MM.1S (cell line): ENCODE measurements at regions not wholly inside any gene's neighbourhood (a gene's known extent, or its start where the extent isn't known, plus 50 kb on each side); places are given as distances from the start of the nearest gene placed in this dataset.

ENCODE experiments used
- DNase-seq: peaks from one replicate; pipeline ENCODE4 v3.0.0-alpha.2; 2015
- H2AFZ ChIP-seq: fragments of 300-600 bp; sonication (generic); 2 replicates; pipeline ENCODE4 v1.6.0; 2016; ENCODE audit warnings: antibody characterized with exemption, low read length
- H3F3A ChIP-seq: fragments of 300-600 bp; sonication (generic); 2 replicates; pipeline ENCODE4 v1.6.1; 2016; ENCODE audit warnings: mild to moderate bottlenecking, antibody characterized with exemption, low read length, moderate library complexity, mixed read lengths; ENCODE audit not compliant: insufficient read depth
- H3K27ac ChIP-seq: fragments of 300-600 bp; sonication (generic); 2 replicates; pipeline ENCODE4 v1.5.1; 2016; ENCODE audit warnings: mild to moderate bottlenecking, low read length
- H3K27me3 ChIP-seq: fragments of 300-600 bp; sonication (generic); replicated peaks from 2 replicates; pipeline ENCODE4 v1.6.0; 2016; ENCODE audit warnings: low read length; ENCODE audit not compliant: insufficient read depth
- H3K36me3 ChIP-seq: fragments of 300-600 bp; sonication (generic); replicated peaks from 2 replicates; pipeline ENCODE4 v1.6.1; 2016; ENCODE audit warnings: mild to moderate bottlenecking, low read length, mixed read lengths; ENCODE audit not compliant: insufficient read depth
- H3K4me1 ChIP-seq: fragments of 300-600 bp; sonication (generic); 2 replicates; pipeline ENCODE4 v1.6.1; 2016; ENCODE audit warnings: low read length, mixed read lengths
- H3K4me2 ChIP-seq: fragments of 300-600 bp; sonication (generic); 2 replicates; pipeline ENCODE4 v1.6.0; 2016; ENCODE audit warnings: low read depth, low read length
- H3K4me3 ChIP-seq: fragments of 300-600 bp; sonication (generic); 2 replicates; pipeline ENCODE4 v1.5.1; 2016; ENCODE audit warnings: low read length, mixed read lengths
- H3K79me2 ChIP-seq: fragments of 300-600 bp; sonication (generic); 2 replicates; pipeline ENCODE4 v1.6.1; 2016; ENCODE audit warnings: mixed run types, low read length, mixed read lengths
- H3K9ac ChIP-seq: fragments of 300-600 bp; sonication (generic); 2 replicates; pipeline ENCODE4 v1.6.1; 2016; ENCODE audit warnings: low read length, mixed read lengths
- H3K9me2 ChIP-seq: fragments of 300-600 bp; sonication (generic); replicated peaks from 2 replicates; pipeline ENCODE4 v1.6.1; 2016; ENCODE audit warnings: mild to moderate bottlenecking, low read length, mixed read lengths; ENCODE audit not compliant: insufficient read depth
- H3K9me3 ChIP-seq: fragments of 300-600 bp; sonication (generic); replicated peaks from 2 replicates; pipeline ENCODE4 v1.6.1; 2016; ENCODE audit warnings: mild to moderate bottlenecking, low read length, mixed read lengths; ENCODE audit not compliant: insufficient read depth
- H4K20me1 ChIP-seq: fragments of 300-600 bp; sonication (generic); 2 replicates; pipeline ENCODE4 v1.6.1; 2016; ENCODE audit warnings: mild to moderate bottlenecking, low read length, moderate library complexity, mixed read lengths; ENCODE audit not compliant: insufficient read depth
- EZH2 ChIP-seq: fragments of 300-600 bp; sonication (generic); optimal IDR thresholded peaks from 2 replicates; pipeline ENCODE3; 2017; ENCODE audit warnings: low read depth, mild to moderate bottlenecking, antibody characterized with exemption, low read length, mixed read lengths
- EZH2phosphoT487 ChIP-seq: fragments of 300-600 bp; sonication (generic); IDR thresholded peaks from 2 replicates; pipeline ENCODE4 v1.6.1; 2018; ENCODE audit warnings: antibody characterized with exemption, low read length
- TF ChIP-seq, protein P1 (sequence below): fragments of 300-600 bp; sonication (generic); IDR thresholded peaks from 2 replicates; pipeline ENCODE4 v1.5.1; 2016; ENCODE audit warnings: antibody characterized with exemption, low read length, mixed read lengths

DNA sequence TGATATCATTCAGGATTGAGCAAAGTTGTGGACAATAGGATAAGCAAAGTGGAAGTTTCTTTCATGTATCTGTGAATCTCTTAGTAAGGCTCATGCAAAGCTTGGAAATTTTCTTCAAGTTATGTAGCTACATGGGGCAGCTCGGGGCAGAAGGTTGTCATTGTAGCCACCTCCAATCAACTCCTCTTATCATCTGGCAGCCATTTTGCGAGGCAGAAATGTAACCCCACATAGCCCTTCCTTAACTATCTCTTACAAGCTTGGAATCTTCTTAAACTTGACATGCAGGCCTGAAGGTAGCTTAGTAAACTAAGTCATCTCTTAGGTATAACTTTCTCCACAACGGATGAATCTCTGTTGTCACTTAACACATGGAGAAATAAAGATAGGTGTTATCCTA is 392.8 kb downstream of the AASDHPPT start:
- Histone ChIP-seq H4K20me1 (no peaks in the 10 kb centered on the region), H3K27ac (no peak overlapping the region), H2AFZ (no peak overlapping the region), H3K79me2 (no peaks in the 10 kb centered on the region), H3K9ac (no peak overlapping the region), H3K27me3 (no peaks in the 10 kb centered on the region), H3K9me2 (no peaks in the 10 kb centered on the region), H3K36me3 (no peaks in the 10 kb centered on the region), H3K4me3 (no peak overlapping the region), H3K4me2 (no peak overlapping the region), H3F3A (no peaks in the 10 kb centered on the region), H3K4me1 (no peaks in the 10 kb centered on the region), H3K9me3 (no peaks in the 10 kb centered on the region)
- TF ChIP-seq EZH2 (no peak), EZH2phosphoT487 (no peak)
- TF ChIP-seq, protein P1, sequence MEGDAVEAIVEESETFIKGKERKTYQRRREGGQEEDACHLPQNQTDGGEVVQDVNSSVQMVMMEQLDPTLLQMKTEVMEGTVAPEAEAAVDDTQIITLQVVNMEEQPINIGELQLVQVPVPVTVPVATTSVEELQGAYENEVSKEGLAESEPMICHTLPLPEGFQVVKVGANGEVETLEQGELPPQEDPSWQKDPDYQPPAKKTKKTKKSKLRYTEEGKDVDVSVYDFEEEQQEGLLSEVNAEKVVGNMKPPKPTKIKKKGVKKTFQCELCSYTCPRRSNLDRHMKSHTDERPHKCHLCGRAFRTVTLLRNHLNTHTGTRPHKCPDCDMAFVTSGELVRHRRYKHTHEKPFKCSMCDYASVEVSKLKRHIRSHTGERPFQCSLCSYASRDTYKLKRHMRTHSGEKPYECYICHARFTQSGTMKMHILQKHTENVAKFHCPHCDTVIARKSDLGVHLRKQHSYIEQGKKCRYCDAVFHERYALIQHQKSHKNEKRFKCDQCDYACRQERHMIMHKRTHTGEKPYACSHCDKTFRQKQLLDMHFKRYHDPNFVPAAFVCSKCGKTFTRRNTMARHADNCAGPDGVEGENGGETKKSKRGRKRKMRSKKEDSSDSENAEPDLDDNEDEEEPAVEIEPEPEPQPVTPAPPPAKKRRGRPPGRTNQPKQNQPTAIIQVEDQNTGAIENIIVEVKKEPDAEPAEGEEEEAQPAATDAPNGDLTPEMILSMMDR = no peak
- DNase-seq = no peak

DNA sequence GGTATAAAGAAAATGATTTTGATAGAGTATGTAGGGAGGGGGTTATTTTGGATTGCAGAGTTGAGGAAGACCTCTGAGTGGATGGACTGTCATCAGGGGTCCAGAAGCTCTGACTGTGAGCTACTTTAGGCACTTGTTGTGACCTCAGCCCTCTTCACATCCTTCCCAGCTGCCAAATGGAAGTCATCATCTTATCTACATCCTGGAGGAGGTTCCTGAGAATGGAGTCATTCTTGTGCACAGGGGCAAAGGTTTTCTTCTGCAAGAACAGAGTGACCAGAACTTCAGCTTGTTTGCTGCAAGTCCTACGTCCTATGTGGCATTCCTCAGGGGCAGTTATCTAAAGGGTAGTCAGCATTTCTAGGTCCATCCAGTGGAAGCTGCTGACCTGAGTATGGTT is 393.8 kb downstream of the AASDHPPT start:
- Histone ChIP-seq H3K36me3 (no peaks in the 10 kb centered on the region), H4K20me1 (no peaks in the 10 kb centered on the region), H3F3A (no peaks in the 10 kb centered on the region), H3K4me1 (no peaks in the 10 kb centered on the region), H2AFZ (no peak overlapping the region), H3K27ac (no peak overlapping the region), H3K27me3 (no peaks in the 10 kb centered on the region), H3K9me3 (no peaks in the 10 kb centered on the region), H3K79me2 (no peaks in the 10 kb centered on the region), H3K9me2 (no peaks in the 10 kb centered on the region), H3K9ac (no peak overlapping the region), H3K4me3 (no peak overlapping the region), H3K4me2 (no peak overlapping the region)
- no peak for DNase-seq
- TF ChIP-seq EZH2 (no peak), EZH2phosphoT487 (no peak)
- TF ChIP-seq, protein P1 = no peak

DNA sequence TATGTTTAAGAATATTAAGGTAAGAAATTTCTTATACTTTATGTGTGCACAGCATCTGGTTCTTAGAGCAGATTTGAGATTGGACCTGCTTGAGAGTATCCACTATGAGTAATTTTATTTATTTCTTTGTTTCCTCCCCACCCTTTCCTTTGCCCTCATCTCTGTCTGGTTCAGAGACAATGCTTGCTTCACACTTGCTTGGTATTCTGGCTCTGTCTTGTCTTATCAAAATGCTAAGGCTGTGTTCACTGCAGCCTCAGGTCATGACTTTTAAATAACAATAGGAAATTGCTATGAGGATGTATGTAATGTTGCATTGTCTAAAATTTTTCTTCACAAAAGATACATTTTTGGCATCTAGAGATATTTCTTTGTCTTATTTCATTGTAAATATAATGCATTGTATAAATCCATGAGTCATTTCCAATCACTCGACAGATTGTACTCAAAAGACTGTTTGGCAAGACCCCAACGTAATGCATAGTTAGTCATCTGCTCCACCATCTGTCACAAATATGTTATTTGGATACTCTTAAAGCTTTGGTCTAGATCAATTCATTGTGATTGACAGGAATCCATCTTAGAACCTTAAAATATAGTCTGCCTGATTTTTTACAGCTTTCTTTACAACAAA is 395.7 kb downstream of the AASDHPPT start:
- Histone ChIP-seq H3K4me2 (no peak overlapping the region), H3K36me3 (no peaks in the 10 kb centered on the region), H3F3A (no peaks in the 10 kb centered on the region), H3K27ac (no peak overlapping the region), H3K4me1 (no peaks in the 10 kb centered on the region), H3K27me3 (no peaks in the 10 kb centered on the region), H2AFZ (no peak overlapping the region), H3K9me2 (no peaks in the 10 kb centered on the region), H4K20me1 (no peaks in the 10 kb centered on the region), H3K9me3 (no peaks in the 10 kb centered on the region), H3K9ac (no peak overlapping the region), H3K79me2 (no peaks in the 10 kb centered on the region), H3K4me3 (no peak overlapping the region)
- DNase-seq = no peak
- TF ChIP-seq EZH2phosphoT487 (no peak), EZH2 (no peak)
- TF ChIP-seq, protein P1 = no peak
